ENCODE measurements at regions not wholly inside any gene's neighbourhood (a gene's known extent, or its start where the extent isn't known, plus 50 kb on each side); places are given as distances from the start of the nearest gene placed in this dataset.

DNA sequence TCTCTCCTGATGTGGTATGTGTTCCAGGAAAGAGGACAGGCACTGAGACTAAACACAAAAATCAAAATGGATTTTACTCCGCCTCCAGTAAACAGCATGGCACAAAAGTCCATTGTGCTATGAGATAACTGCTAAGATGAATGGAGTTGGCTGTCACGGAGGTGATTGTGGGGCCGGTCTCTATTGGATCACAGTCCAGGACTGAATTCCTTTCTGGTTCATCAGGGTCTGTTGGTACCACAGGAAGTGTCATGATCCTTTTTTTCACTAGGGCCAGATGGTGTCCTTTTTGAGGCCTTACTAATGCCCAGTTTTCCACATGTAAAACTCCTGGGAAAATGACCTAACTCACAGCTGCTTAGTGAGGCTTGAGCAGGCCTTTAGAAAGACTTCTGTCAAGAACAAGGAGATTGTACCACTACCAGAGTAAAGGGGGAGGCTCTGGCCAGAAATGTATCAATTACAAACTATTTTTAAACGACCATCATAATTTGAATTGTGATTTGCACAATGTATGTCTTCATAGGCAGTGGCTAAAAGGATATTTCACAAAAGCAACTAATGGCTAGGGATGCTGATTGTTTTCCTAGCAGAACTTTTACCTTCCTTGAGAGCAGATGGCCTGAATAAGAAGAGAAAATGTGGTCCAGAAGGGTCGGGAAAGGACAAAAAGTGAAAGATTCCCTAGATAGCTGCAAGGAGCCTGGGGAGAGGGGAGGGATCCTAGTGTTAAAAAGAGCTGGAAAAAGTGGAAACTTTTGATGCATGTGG lies 192.2 kb upstream of the POU3F2 start:
- no peak for TF ChIP-seq EZH2phosphoT487 (IDR thresholded peaks at IDR 0.05; ENCODE audit: borderline replicate concordance)
- TF ChIP-seq, protein P1, sequence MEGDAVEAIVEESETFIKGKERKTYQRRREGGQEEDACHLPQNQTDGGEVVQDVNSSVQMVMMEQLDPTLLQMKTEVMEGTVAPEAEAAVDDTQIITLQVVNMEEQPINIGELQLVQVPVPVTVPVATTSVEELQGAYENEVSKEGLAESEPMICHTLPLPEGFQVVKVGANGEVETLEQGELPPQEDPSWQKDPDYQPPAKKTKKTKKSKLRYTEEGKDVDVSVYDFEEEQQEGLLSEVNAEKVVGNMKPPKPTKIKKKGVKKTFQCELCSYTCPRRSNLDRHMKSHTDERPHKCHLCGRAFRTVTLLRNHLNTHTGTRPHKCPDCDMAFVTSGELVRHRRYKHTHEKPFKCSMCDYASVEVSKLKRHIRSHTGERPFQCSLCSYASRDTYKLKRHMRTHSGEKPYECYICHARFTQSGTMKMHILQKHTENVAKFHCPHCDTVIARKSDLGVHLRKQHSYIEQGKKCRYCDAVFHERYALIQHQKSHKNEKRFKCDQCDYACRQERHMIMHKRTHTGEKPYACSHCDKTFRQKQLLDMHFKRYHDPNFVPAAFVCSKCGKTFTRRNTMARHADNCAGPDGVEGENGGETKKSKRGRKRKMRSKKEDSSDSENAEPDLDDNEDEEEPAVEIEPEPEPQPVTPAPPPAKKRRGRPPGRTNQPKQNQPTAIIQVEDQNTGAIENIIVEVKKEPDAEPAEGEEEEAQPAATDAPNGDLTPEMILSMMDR (conservative IDR thresholded peaks at IDR 0.05; ENCODE audit: low read length) = no peak
- no peak overlapping the region for H3K4me2 ChIP-seq (ENCODE audit: low read depth, low read length, poor library complexity, severe bottlenecking)
- H3K9me3 ChIP-seq (ENCODE audit: insufficient read depth, low read depth, low read length) = no peaks in the 10 kb centered on the region
- no peaks in the 10 kb centered on the region for H4K20me1 ChIP-seq (ENCODE audit: insufficient read depth, low read length, poor library complexity, severe bottlenecking)
- H2AFZ ChIP-seq (ENCODE audit: low read length) = no peak overlapping the region
- no peaks in the 10 kb centered on the region for H3K27me3 ChIP-seq (ENCODE audit: insufficient read depth, low read length, poor library complexity, severe bottlenecking)
- no peaks in the 10 kb centered on the region for H3K4me1 ChIP-seq (ENCODE audit: insufficient read depth, low read length, poor library complexity, severe bottlenecking)
- no peaks in the 10 kb centered on the region for H3F3A ChIP-seq (ENCODE audit: low read depth)
- H3K79me2 ChIP-seq (ENCODE audit: insufficient read depth, low read length) = no peaks in the 10 kb centered on the region
- no peaks in the 10 kb centered on the region for H3K9me2 ChIP-seq (replicated peaks; ENCODE audit: low read depth, low read length)
- no peaks in the 10 kb centered on the region for H3K36me3 ChIP-seq (ENCODE audit: insufficient read depth, low read length)
- H3K4me3 ChIP-seq (ENCODE audit: low read length, poor library complexity, severe bottlenecking) = no peak overlapping the region
- H3K9ac ChIP-seq (ENCODE audit: low read depth, low read length, poor library complexity, severe bottlenecking) = no peak overlapping the region

- Histone ChIP-seq H3K9me3 (ENCODE audit: insufficient read depth, low read depth, low read length) (no peaks in the 10 kb centered on the region), H3K27me3 (ENCODE audit: insufficient read depth, low read length, poor library complexity, severe bottlenecking) (no peaks in the 10 kb centered on the region), H3K4me3 (ENCODE audit: low read length, poor library complexity, severe bottlenecking) (no peak overlapping the region), H3K9ac (ENCODE audit: low read depth, low read length, poor library complexity, severe bottlenecking) (no peak overlapping the region), H3K4me1 (ENCODE audit: insufficient read depth, low read length, poor library complexity, severe bottlenecking) (no peaks in the 10 kb centered on the region), H2AFZ (ENCODE audit: low read length) (no peak overlapping the region), H3K79me2 (ENCODE audit: insufficient read depth, low read length) (no peaks in the 10 kb centered on the region), H4K20me1 (ENCODE audit: insufficient read depth, low read length, poor library complexity, severe bottlenecking) (no peaks in the 10 kb centered on the region), H3K4me2 (ENCODE audit: low read depth, low read length, poor library complexity, severe bottlenecking) (no peak overlapping the region), H3F3A (ENCODE audit: low read depth) (no peaks in the 10 kb centered on the region), H3K9me2 (replicated peaks; ENCODE audit: low read depth, low read length) (no peaks in the 10 kb centered on the region), H3K36me3 (ENCODE audit: insufficient read depth, low read length) (no peaks in the 10 kb centered on the region)
- TF ChIP-seq, protein P1 (conservative IDR thresholded peaks at IDR 0.05; ENCODE audit: low read length) = no peak
- TF ChIP-seq EZH2phosphoT487 (IDR thresholded peaks at IDR 0.05; ENCODE audit: borderline replicate concordance) = no peak
Measured at GRCh38 chr6:98644063-98644462, 190.3 kb upstream of the POU3F2 start.

DNA sequence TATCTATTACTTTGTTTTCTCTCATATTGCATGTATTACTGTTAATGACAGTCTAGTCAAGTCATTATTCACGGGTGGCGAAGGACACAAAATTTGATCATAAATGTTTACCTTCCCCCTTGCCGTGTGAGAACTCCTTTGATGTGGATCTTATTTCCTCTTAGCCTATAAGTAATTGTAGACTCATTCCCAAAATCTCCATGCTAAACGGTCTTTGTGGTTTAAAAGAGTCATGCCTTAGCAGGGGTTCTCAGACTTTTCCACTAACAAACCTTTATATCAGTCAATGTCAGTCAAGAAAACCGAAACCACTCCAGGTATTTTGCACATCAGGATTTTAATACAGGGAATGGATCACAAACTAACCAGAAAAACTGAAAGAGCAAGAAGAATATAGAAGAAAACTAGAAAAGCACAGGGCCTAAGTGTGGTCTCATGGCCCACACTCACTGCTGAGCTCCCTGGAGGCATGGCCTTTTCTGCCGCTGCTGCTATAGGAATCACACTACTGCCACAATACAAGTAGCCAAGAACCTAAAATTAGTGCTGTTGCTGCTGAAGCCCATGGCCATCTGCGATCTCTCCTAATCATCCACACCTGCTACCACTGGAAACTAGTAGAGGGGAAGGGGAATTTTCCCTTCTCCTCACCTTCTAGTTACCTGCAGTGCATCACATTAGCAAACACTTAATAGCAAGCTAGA lies 186.0 kb upstream of the POU3F2 start:
- no peaks in the 10 kb centered on the region for H3K79me2 ChIP-seq (ENCODE audit: insufficient read depth, low read length)
- no peaks in the 10 kb centered on the region for H3K4me1 ChIP-seq (ENCODE audit: insufficient read depth, low read length, poor library complexity, severe bottlenecking)
- H3K4me3 ChIP-seq (ENCODE audit: low read length, poor library complexity, severe bottlenecking) = no peak overlapping the region
- no peak overlapping the region for H2AFZ ChIP-seq (ENCODE audit: low read length)
- no peaks in the 10 kb centered on the region for H3K36me3 ChIP-seq (ENCODE audit: insufficient read depth, low read length)
- H3K9me3 ChIP-seq (ENCODE audit: insufficient read depth, low read depth, low read length) = no peaks in the 10 kb centered on the region
- H3K9me2 ChIP-seq (replicated peaks; ENCODE audit: low read depth, low read length) = no peaks in the 10 kb centered on the region
- no peaks in the 10 kb centered on the region for H4K20me1 ChIP-seq (ENCODE audit: insufficient read depth, low read length, poor library complexity, severe bottlenecking)
- H3K4me2 ChIP-seq (ENCODE audit: low read depth, low read length, poor library complexity, severe bottlenecking) = no peak overlapping the region
- H3K27me3 ChIP-seq (ENCODE audit: insufficient read depth, low read length, poor library complexity, severe bottlenecking) = no peaks in the 10 kb centered on the region
- no peak overlapping the region for H3K9ac ChIP-seq (ENCODE audit: low read depth, low read length, poor library complexity, severe bottlenecking)
- TF ChIP-seq, protein P1 (conservative IDR thresholded peaks at IDR 0.05; ENCODE audit: low read length) = no peak
- no peak for TF ChIP-seq EZH2phosphoT487 (IDR thresholded peaks at IDR 0.05; ENCODE audit: borderline replicate concordance)
- H3F3A ChIP-seq (ENCODE audit: low read depth) = no peaks in the 10 kb centered on the region
